H9 (cell line): ENCODE measurements at regions not wholly inside any gene's neighbourhood (a gene's known extent, or its start where the extent isn't known, plus 50 kb on each side); places are given as distances from the start of the nearest gene placed in this dataset.

Source experiments
- DNase-seq: peaks from one replicate; pipeline ENCODE4 v3.0.0-alpha.2; 2017
- H2AFZ ChIP-seq: one replicate; pipeline ENCODE4 v1.6.1; 2013; ENCODE audit warnings: mild to moderate bottlenecking, low read length, control low read depth, moderate library complexity
- H2AK5ac ChIP-seq: 2 replicates; pipeline ENCODE4 v1.6.1; 2013; ENCODE audit warnings: low read length, control low read depth, mixed read lengths; ENCODE audit not compliant: insufficient read length
- H2BK120ac ChIP-seq: one replicate; pipeline ENCODE4 v1.6.1; 2013; ENCODE audit warnings: low read depth, mild to moderate bottlenecking, low read length, control low read depth, inconsistent platforms; ENCODE audit not compliant: poor library complexity, severe bottlenecking
- H2BK12ac ChIP-seq: 2 replicates; pipeline ENCODE4 v1.6.1; 2013; ENCODE audit warnings: low read length, control low read depth, mixed read lengths, low read depth; ENCODE audit not compliant: insufficient read length
- H2BK15ac ChIP-seq: 2 replicates; pipeline ENCODE4 v1.6.1; 2013; ENCODE audit warnings: low read depth, low read length, control low read depth
- H2BK20ac ChIP-seq: one replicate; pipeline ENCODE4 v1.6.1; 2013; ENCODE audit warnings: low read depth, mild to moderate bottlenecking, low read length, control low read depth, inconsistent platforms; ENCODE audit not compliant: poor library complexity, severe bottlenecking
- H2BK5ac ChIP-seq: 2 replicates; pipeline ENCODE4 v1.6.1; 2013; ENCODE audit warnings: low read length, control low read depth, mixed read lengths; ENCODE audit not compliant: insufficient read length
- H3K14ac ChIP-seq: 2 replicates; pipeline ENCODE4 v1.6.1; 2013; ENCODE audit warnings: low read length, control low read depth; ENCODE audit not compliant: insufficient read depth
- H3K18ac ChIP-seq: 2 replicates; pipeline ENCODE4 v1.6.1; 2013; ENCODE audit warnings: low read depth, mild to moderate bottlenecking, mixed read lengths, low read length, control low read depth; ENCODE audit not compliant: insufficient read length
- H3K23ac ChIP-seq: 2 replicates; pipeline ENCODE4 v1.6.1; 2013; ENCODE audit warnings: low read length, control low read depth, mixed read lengths, low read depth; ENCODE audit not compliant: insufficient read length
- H3K23me2 ChIP-seq: 2 replicates; pipeline ENCODE4 v1.6.1; 2013; ENCODE audit warnings: low read depth, mild to moderate bottlenecking, mixed read lengths, low read length, control low read depth; ENCODE audit not compliant: insufficient read length, poor library complexity, severe bottlenecking
- H3K27ac ChIP-seq: 2 replicates; pipeline ENCODE4 v1.5.1; 2013; ENCODE audit warnings: low read length, control low read depth, mixed read lengths, low read depth; ENCODE audit not compliant: insufficient read length
- H3K27me3 ChIP-seq: 2 replicates; pipeline ENCODE4 v1.6.1; 2013; ENCODE audit warnings: low read length, control low read depth, inconsistent platforms; ENCODE audit not compliant: insufficient read depth
- H3K4ac ChIP-seq: 2 replicates; pipeline ENCODE4 v1.6.1; 2013; ENCODE audit warnings: low read depth, mild to moderate bottlenecking, control low read depth, inconsistent platforms, low read length, moderate library complexity
- H3K4me1 ChIP-seq: 2 replicates; pipeline ENCODE4 v1.6.1; 2013; ENCODE audit warnings: low read length, control low read depth, inconsistent platforms; ENCODE audit not compliant: insufficient read depth
- H3K4me2 ChIP-seq: 2 replicates; pipeline ENCODE4 v1.6.1; 2013; ENCODE audit warnings: low read length, control low read depth, mixed read lengths; ENCODE audit not compliant: insufficient read length, insufficient read depth
- H3K56ac ChIP-seq: 2 replicates; pipeline ENCODE4 v1.6.1; 2013; ENCODE audit warnings: low read depth, mild to moderate bottlenecking, mixed read lengths, low read length, control low read depth; ENCODE audit not compliant: insufficient read length
- H3K79me1 ChIP-seq: 2 replicates; pipeline ENCODE4 v1.6.1; 2013; ENCODE audit warnings: low read depth, mild to moderate bottlenecking, moderate library complexity, low read length, control low read depth, inconsistent platforms; ENCODE audit not compliant: insufficient read depth, poor library complexity, severe bottlenecking
- H3K79me2 ChIP-seq: 2 replicates; pipeline ENCODE4 v1.6.1; 2013; ENCODE audit warnings: low read length, control low read depth, inconsistent platforms; ENCODE audit not compliant: insufficient read depth
- H3K9ac ChIP-seq: 2 replicates; pipeline ENCODE4 v1.6.1; 2013; ENCODE audit warnings: low read length, control low read depth, mixed read lengths; ENCODE audit not compliant: insufficient read length; ENCODE audit errors: extremely low read depth
- H3K9me3 ChIP-seq: one replicate; pipeline ENCODE4 v1.6.1; 2013; ENCODE audit warnings: low read depth, low read length, inconsistent platforms; ENCODE audit not compliant: control insufficient read depth
- H3T11ph ChIP-seq: one replicate; pipeline ENCODE4 v1.6.1; 2013; ENCODE audit warnings: mild to moderate bottlenecking, low read length, control low read depth, inconsistent platforms
- H4K20me1 ChIP-seq: one replicate; pipeline ENCODE4 v1.6.1; 2013; ENCODE audit not compliant: control insufficient read depth, insufficient read length, insufficient read depth
- H4K5ac ChIP-seq: 2 replicates; pipeline ENCODE4 v1.6.1; 2013; ENCODE audit warnings: low read depth, mild to moderate bottlenecking, mixed read lengths, low read length, control low read depth; ENCODE audit not compliant: insufficient read length
- H4K8ac ChIP-seq: replicated peaks from 2 replicates; pipeline ENCODE4 v1.6.1; 2013; ENCODE audit warnings: low read length, control low read depth, mixed read lengths, low read depth; ENCODE audit not compliant: insufficient read length
- H4K91ac ChIP-seq: 2 replicates; pipeline ENCODE4 v1.6.1; 2013; ENCODE audit warnings: low read depth, mild to moderate bottlenecking, moderate library complexity, mixed read lengths, low read length, control low read depth; ENCODE audit not compliant: insufficient read length
- H3K27ac Mint-ChIP-seq, 3 experiments: 2 replicates in 2 of 3; 3 replicates in 1 of 3; pipeline ENCODE4 v1.8.0; 2020 to 2021; ENCODE audit warnings: mixed read lengths in 3 of 3, mild to moderate bottlenecking in 1 of 3, moderate library complexity in 1 of 3
- H3K27me3 Mint-ChIP-seq: 2 replicates; pipeline ENCODE4 v1.8.0; 2021; ENCODE audit warnings: low read depth, mild to moderate bottlenecking, moderate library complexity, mixed read lengths
- H3K36me3 Mint-ChIP-seq, 3 experiments: 2 replicates in 2 of 3; 3 replicates in 1 of 3; pipeline ENCODE4 v1.8.0; 2020 to 2021; ENCODE audit warnings: low read depth in 3 of 3, mixed read lengths in 3 of 3; ENCODE audit not compliant: insufficient read depth in 1 of 3
- H3K4me1 Mint-ChIP-seq, 2 experiments: 2 replicates each; pipeline ENCODE4 v1.8.0; 2020; ENCODE audit warnings: mixed read lengths in 2 of 2
- H3K4me3 Mint-ChIP-seq, 2 experiments: 2 replicates in 1 of 2; 3 replicates in 1 of 2; pipeline ENCODE4 v1.8.0; 2020 to 2021; ENCODE audit warnings: mild to moderate bottlenecking in 2 of 2, mixed read lengths in 2 of 2, moderate library complexity in 1 of 2
- H3K9me3 Mint-ChIP-seq, 2 experiments: 2 replicates in 1 of 2; 3 replicates in 1 of 2; pipeline ENCODE4 v1.8.0; 2020; ENCODE audit warnings: mild to moderate bottlenecking in 2 of 2, mixed read lengths in 2 of 2, moderate library complexity in 1 of 2
- WGBS: extraction: QIAGEN DNeasy Blood & Tissue Kit; methylation state at CpG from one replicate; pipeline ENCODE4 v1.1.7; 2013; ENCODE audit warnings: missing lambda C conversion rate, low lambda C conversion rate, mixed read lengths; ENCODE audit not compliant: insufficient read length; ENCODE audit errors: extremely low coverage; 5-methylcytosine and 5-hydroxymethylcytosine counted together
- TF ChIP-seq, protein P1 (sequence below): fragments of 200-600 bp; sonication (generic); conservative IDR thresholded peaks from 3 replicates; pipeline ENCODE4 v1.8.0; 2021; ENCODE audit warnings: antibody characterized with exemption, mild to moderate bottlenecking

DNA sequence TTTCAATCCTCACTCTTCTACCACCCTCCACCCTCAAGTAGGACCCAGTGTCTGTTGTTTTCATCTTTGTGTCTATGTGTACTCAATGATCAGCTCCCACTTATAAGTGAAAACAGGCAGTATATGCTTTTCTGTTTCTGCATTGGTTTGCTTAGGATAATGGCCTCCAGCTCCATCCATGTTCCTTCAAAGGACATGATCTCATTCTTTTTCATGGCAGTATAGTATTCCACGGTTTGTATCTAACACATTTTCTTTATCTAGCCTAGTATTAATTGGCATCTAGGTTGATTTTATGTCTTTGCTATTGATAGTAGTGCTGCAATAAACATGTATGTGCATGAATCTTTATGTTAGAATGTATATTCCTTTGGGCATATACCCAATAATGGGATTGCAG, 259.8 kb upstream of the KIF2A start:
- Mint-ChIP-seq H3K4me1 (peaks cover 66% of the 10 kb centered on the region in 2 experiments), H3K4me3 (no peak overlapping the region), H3K36me3 (peaks cover 0 to 29% (median 4%) of the 10 kb centered on the region in 3 experiments; a peak in 4 of 7 replicates), H3K27me3 (peaks cover 4% of the 10 kb centered on the region; the same call in 1 of the 2 replicates), H3K9me3 (peaks cover 10 to 21% of the 10 kb centered on the region in 2 experiments), H3K27ac (no peak overlapping the region; a peak in 1 of 7 replicates)
- Histone ChIP-seq H3K9ac (no peak overlapping the region), H3K27ac (no peak overlapping the region), H3K79me1 (no peaks in the 10 kb centered on the region), H3T11ph (no peak overlapping the region), H4K8ac (no peak overlapping the region), H2BK15ac (no peak overlapping the region), H3K14ac (no peak overlapping the region), H4K91ac (no peak overlapping the region), H4K20me1 (no peaks in the 10 kb centered on the region), H3K23me2 (no peaks in the 10 kb centered on the region), H3K4me1 (peaks cover 12% of the 10 kb centered on the region), H3K4ac (no peak overlapping the region), H2BK20ac (no peak overlapping the region), H4K5ac (no peak overlapping the region), H2BK12ac (no peak overlapping the region), H2BK120ac (no peak overlapping the region), H3K4me2 (no peak overlapping the region), H3K9me3 (no peaks in the 10 kb centered on the region), H3K27me3 (no peaks in the 10 kb centered on the region; the same call in 1 of the 2 replicates), H3K18ac (no peak overlapping the region), H3K23ac (no peak overlapping the region), H2AK5ac (no peak overlapping the region), H2AFZ (no peak overlapping the region), H2BK5ac (no peak overlapping the region), H3K79me2 (no peaks in the 10 kb centered on the region), H3K56ac (no peak overlapping the region)
- DNase-seq, result no peak
- WGBS, result no CpG with 5 or more reads among the region's 1 CpG
- TF ChIP-seq, protein P1, sequence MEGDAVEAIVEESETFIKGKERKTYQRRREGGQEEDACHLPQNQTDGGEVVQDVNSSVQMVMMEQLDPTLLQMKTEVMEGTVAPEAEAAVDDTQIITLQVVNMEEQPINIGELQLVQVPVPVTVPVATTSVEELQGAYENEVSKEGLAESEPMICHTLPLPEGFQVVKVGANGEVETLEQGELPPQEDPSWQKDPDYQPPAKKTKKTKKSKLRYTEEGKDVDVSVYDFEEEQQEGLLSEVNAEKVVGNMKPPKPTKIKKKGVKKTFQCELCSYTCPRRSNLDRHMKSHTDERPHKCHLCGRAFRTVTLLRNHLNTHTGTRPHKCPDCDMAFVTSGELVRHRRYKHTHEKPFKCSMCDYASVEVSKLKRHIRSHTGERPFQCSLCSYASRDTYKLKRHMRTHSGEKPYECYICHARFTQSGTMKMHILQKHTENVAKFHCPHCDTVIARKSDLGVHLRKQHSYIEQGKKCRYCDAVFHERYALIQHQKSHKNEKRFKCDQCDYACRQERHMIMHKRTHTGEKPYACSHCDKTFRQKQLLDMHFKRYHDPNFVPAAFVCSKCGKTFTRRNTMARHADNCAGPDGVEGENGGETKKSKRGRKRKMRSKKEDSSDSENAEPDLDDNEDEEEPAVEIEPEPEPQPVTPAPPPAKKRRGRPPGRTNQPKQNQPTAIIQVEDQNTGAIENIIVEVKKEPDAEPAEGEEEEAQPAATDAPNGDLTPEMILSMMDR, result no peak
